Epithelial cell of proximal tubule (primary cell): ENCODE measurements at regions not wholly inside any gene's neighbourhood (a gene's known extent, or its start where the extent isn't known, plus 50 kb on each side); places are given as distances from the start of the nearest gene placed in this dataset.

ENCODE experiments used
- DNase-seq: peaks from one replicate; pipeline ENCODE4 v3.0.0-alpha.2; 2011; ENCODE audit warnings: low read depth
- H3K4me3 ChIP-seq: 2 replicates; pipeline ENCODE4 v1.5.1; 2011; ENCODE audit warnings: low read depth, mild to moderate bottlenecking, low read length
- CTCF ChIP-seq: conservative IDR thresholded peaks from 2 replicates; pipeline ENCODE4 v1.5.1; 2012; ENCODE audit warnings: low read depth, mild to moderate bottlenecking, low read length

GRCh38 chr16:76176616-76177015 is 100.6 kb upstream of the CNTNAP4 start:
- no peak for TF ChIP-seq CTCF
- DNase-seq, result no peak
- H3K4me3 ChIP-seq, result no peak overlapping the region

GRCh38 chr16:76182041-76182635 is 95.1 kb upstream of the CNTNAP4 start:
- H3K4me3 ChIP-seq, result no peak overlapping the region
- TF ChIP-seq CTCF, result no peak
- DNase-seq, result no peak

- TF ChIP-seq CTCF, result no peak
- DNase-seq, result no peak
- H3K4me3 ChIP-seq, result no peak overlapping the region
These were observed 93.6 kb upstream of the CNTNAP4 start for GRCh38 chr16:76183647-76184046.

DNA sequence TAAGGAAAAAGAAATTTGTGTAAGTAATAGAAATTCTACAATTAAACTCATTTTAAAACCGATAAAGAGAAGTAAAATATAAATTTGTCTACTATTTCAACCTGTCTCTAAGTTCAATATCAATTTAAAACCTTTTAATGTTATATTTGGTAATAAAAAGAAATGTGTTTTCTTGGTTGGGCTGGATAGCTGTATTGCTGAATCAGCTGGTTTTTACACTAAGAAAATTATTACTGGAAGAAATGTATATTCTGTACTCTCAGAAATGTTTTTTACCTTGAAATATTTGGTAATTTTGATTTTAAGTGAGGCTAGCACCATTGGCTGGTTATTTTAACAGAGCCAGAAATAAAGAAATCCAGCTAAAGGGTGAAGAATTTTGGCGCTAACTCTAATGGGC is 87.1 kb upstream of the CNTNAP4 start:
- no peak for TF ChIP-seq CTCF
- no peak for DNase-seq
- H3K4me3 ChIP-seq, result no peak overlapping the region

- no peak overlapping the region for H3K4me3 ChIP-seq
- DNase-seq, result no peak
- no peak for TF ChIP-seq CTCF
These were observed 86.7 kb upstream of the CNTNAP4 start for GRCh38 chr16:76190480-76190879.

GRCh38 chr16:76193906-76194615 is 83.1 kb upstream of the CNTNAP4 start:
- DNase-seq, result no peak
- no peak overlapping the region for H3K4me3 ChIP-seq
- no peak for TF ChIP-seq CTCF

- no peak for TF ChIP-seq CTCF
- no peak overlapping the region for H3K4me3 ChIP-seq
- DNase-seq, result peak; percentile 10
These were observed 82.6 kb upstream of the CNTNAP4 start for GRCh38 chr16:76194616-76195015.
